ENCODE measurements at regions not wholly inside any gene's neighbourhood (a gene's known extent, or its start where the extent isn't known, plus 50 kb on each side); places are given as distances from the start of the nearest gene placed in this dataset.

DNA sequence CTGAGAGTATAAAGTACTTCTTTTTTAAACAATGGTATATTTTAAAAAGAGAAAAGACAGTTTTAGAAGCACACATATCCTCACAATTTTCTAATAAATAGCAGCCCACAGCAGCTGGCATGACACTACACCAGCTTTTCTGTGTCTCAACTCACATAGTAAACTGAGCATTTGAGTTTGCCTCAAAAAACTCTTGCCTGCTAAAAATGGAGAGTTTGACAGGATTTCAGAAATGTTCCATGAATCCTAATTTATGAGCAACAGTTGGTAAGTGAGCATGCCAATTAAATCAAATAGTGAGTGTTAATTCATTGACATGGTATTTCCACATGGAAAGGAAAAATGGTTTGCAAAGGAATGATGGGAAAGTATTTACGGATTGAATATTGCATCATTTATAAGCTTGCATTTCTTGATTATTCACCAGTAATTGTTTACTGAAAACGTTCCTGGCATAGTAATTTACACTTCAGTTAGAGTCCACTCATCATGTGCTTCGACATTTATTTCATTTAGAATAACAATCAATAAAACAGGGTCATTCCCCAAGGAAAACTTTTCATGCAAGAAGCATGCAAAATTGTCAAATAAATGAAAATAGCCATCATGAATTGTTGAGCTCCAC lies 323.0 kb downstream of the EFNB2 start:
- H3K4me3 Mint-ChIP-seq, result no peak overlapping the region
- no peak for DNase-seq
- H3K27ac Mint-ChIP-seq, result no peak overlapping the region
- H3K9me3 Mint-ChIP-seq, result no peaks in the 10 kb centered on the region
- no peaks in the 10 kb centered on the region for H3K27me3 Mint-ChIP-seq (ENCODE audit: insufficient read depth)
- H3K36me3 Mint-ChIP-seq (ENCODE audit: low read depth), result no peaks in the 10 kb centered on the region
- peaks cover 7% of the 10 kb centered on the region; the same call in 1 of the 2 replicates for H3K4me1 Mint-ChIP-seq (ENCODE audit: low read depth)
- no peak for TF ChIP-seq CTCF (IDR thresholded peaks at IDR 0.05)

DNA sequence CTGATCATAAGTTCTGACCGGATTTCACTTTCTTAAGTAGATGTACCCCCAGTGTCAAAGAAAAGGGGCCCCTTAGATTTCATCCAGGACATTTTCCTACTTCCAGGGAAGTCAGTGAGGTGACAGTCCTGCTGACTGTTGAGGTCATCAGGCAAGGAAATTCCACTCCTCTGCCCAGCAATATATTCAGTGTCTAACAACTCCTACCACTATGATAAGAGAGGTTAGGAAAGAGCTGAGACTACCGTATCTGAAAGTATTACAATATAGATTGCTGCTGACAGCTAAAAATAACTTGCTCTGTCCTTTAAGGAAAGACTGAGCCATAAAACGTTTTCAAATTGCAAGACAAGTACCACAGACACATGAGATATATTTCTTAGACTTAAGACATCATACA lies 325.1 kb downstream of the EFNB2 start:
- Mint-ChIP-seq H3K4me1 (ENCODE audit: low read depth) (peaks cover 7% of the 10 kb centered on the region; the same call in 1 of the 2 replicates), H3K4me3 (no peak overlapping the region), H3K9me3 (no peaks in the 10 kb centered on the region), H3K27ac (no peak overlapping the region), H3K36me3 (ENCODE audit: low read depth) (no peaks in the 10 kb centered on the region), H3K27me3 (ENCODE audit: insufficient read depth) (peaks cover 3% of the 10 kb centered on the region; the same call in 1 of the 2 replicates)
- TF ChIP-seq CTCF (IDR thresholded peaks at IDR 0.05), result no peak
- DNase-seq, result no peak

DNA sequence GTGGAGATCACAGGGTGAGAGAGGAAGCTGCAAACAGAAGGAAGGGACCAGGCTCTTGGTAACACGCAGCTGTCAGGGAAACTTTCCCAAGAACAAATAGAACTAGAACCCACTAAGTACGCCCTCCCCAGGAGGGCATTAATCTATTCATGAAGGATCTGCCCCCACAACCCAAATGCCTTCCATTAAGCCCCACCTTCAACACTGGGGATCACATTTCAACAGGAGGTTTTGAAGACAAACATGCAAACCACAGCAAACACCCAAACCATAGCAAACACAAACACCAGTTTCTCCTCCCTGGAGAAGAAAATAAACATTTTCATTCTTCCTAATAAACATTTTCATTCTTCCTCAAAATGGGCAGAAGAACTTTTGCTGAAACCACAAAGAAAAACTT lies 329.6 kb downstream of the EFNB2 start:
- H3K36me3 Mint-ChIP-seq (ENCODE audit: low read depth), result no peaks in the 10 kb centered on the region
- no peak for DNase-seq

DNA sequence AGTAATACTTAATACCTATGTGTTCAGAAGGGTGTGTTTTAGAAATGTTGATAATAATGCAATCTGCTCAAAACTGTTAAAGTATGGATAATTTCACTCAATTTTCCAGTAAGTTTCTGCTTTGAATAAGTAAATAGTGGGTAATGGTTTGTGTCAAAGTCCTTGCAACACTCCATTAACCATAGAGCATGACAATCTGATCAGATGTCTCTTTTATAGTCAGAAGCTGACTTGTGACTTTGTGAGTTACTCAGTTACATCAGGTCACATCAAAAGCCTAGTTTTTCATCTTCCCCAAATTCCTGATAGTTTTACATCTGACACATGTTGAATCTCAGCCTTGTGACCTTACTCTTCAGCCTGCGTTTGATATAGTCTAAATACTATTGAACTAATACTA lies 338.0 kb downstream of the EFNB2 start:
- no peaks in the 10 kb centered on the region for H3K36me3 Mint-ChIP-seq (ENCODE audit: low read depth)
- H3K9me3 Mint-ChIP-seq, result no peaks in the 10 kb centered on the region
- TF ChIP-seq CTCF (IDR thresholded peaks at IDR 0.05), result no peak
- H3K27ac Mint-ChIP-seq, result no peak overlapping the region
- DNase-seq, result no peak
- no peaks in the 10 kb centered on the region for H3K4me1 Mint-ChIP-seq (ENCODE audit: low read depth)
- no peak overlapping the region for H3K4me3 Mint-ChIP-seq
- peaks cover 10% of the 10 kb centered on the region for H3K27me3 Mint-ChIP-seq (ENCODE audit: insufficient read depth)

More for the DNA sequence above, 329.6 kb downstream of the EFNB2 start:
- H3K9me3 Mint-ChIP-seq, result no peaks in the 10 kb centered on the region
- no peak for TF ChIP-seq CTCF (IDR thresholded peaks at IDR 0.05)
- H3K27me3 Mint-ChIP-seq (ENCODE audit: insufficient read depth), result peaks cover 3% of the 10 kb centered on the region; the same call in 1 of the 2 replicates
- no peak overlapping the region for H3K4me3 Mint-ChIP-seq
- no peak overlapping the region for H3K27ac Mint-ChIP-seq
- no peaks in the 10 kb centered on the region; the same call in 1 of the 2 replicates for H3K4me1 Mint-ChIP-seq (ENCODE audit: low read depth)

- H3K9me3 Mint-ChIP-seq, result no peaks in the 10 kb centered on the region
- peaks cover 30% of the 10 kb centered on the region for H3K4me1 Mint-ChIP-seq (ENCODE audit: low read depth)
- H3K27ac Mint-ChIP-seq, result no peak overlapping the region
- H3K36me3 Mint-ChIP-seq (ENCODE audit: low read depth), result no peaks in the 10 kb centered on the region; the same call in 1 of the 2 replicates
- TF ChIP-seq CTCF (IDR thresholded peaks at IDR 0.05), result no peak
- peaks cover 1% of the 10 kb centered on the region; the same call in 1 of the 2 replicates for H3K27me3 Mint-ChIP-seq (ENCODE audit: insufficient read depth)
- no peak for DNase-seq
- no peak overlapping the region for H3K4me3 Mint-ChIP-seq
These were observed 347.9 kb downstream of the EFNB2 start for GRCh38 chr13:106187501-106188095.
